Erythroblast (primary cell): ENCODE measurements at regions not wholly inside any gene's neighbourhood (a gene's known extent, or its start where the extent isn't known, plus 50 kb on each side); places are given as distances from the start of the nearest gene placed in this dataset.

Experiments
- GATA1 ChIP-seq: IDR thresholded peaks from 2 replicates; pipeline ENCODE4 v1.6.1; 2011; ENCODE audit warnings: low read depth, mild to moderate bottlenecking, control low read depth, low read length, moderate library complexity
- POLR2A ChIP-seq: IDR thresholded peaks from 2 replicates; pipeline ENCODE4 v1.6.1; 2011; ENCODE audit warnings: mild to moderate bottlenecking, low read length

DNA sequence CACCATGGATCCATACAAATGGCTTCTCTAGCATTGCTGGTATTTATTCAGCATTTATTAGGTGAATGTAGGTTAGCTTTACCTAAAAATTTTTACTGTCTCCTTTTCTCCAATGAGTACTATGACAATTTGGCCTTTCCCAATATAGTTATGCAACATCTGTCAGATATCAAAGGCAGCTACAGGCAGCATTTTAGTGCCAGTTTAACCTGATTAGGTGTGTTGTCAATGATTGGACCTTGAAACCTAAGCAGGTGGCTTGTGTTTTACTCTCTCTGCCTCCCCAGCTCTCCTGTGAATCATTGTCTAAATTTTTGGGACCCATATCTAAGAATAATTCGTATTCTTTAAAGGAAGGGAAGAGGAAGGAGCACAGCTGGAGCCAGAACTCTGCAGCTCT, 228.9 kb downstream of the KBTBD8 start:
- TF ChIP-seq POLR2A (no peak), GATA1 (no peak)
